Endothelial cell (in vitro differentiated cells): ENCODE measurements at regions not wholly inside any gene's neighbourhood (a gene's known extent, or its start where the extent isn't known, plus 50 kb on each side); places are given as distances from the start of the nearest gene placed in this dataset.

ENCODE experiments used
- DNase-seq: peaks from one replicate; pipeline ENCODE4 v3.0.0; 2021; ENCODE audit warnings: low spot score
- H3K27ac Mint-ChIP-seq: one replicate; pipeline ENCODE4 v1.8.0; 2021; ENCODE audit warnings: mixed read lengths, inconsistent platforms; ENCODE audit not compliant: unreplicated experiment
- H3K27me3 Mint-ChIP-seq: one replicate; pipeline ENCODE4 v1.8.0; 2021; ENCODE audit warnings: mild to moderate bottlenecking, moderate library complexity, mixed read lengths, inconsistent platforms; ENCODE audit not compliant: unreplicated experiment
- H3K36me3 Mint-ChIP-seq: one replicate; pipeline ENCODE4 v1.8.0; 2021; ENCODE audit warnings: mild to moderate bottlenecking, low read depth, mixed read lengths, inconsistent platforms; ENCODE audit not compliant: unreplicated experiment
- H3K4me1 Mint-ChIP-seq: one replicate; pipeline ENCODE4 v1.8.0; 2021; ENCODE audit warnings: mild to moderate bottlenecking, mixed read lengths, inconsistent platforms; ENCODE audit not compliant: unreplicated experiment
- H3K4me3 Mint-ChIP-seq: one replicate; pipeline ENCODE4 v1.8.0; 2021; ENCODE audit warnings: mild to moderate bottlenecking, mixed read lengths, inconsistent platforms; ENCODE audit not compliant: unreplicated experiment
- H3K9me3 Mint-ChIP-seq: one replicate; pipeline ENCODE4 v1.8.0; 2021; ENCODE audit warnings: mixed read lengths, inconsistent platforms; ENCODE audit not compliant: unreplicated experiment
- TF ChIP-seq, protein P1 (sequence below): fragments of 200-600 bp; sonication (generic); IDR thresholded peaks from one replicate; pipeline ENCODE4 v1.5.0; 2021; ENCODE audit warnings: antibody characterized with exemption; ENCODE audit not compliant: unreplicated experiment

DNA sequence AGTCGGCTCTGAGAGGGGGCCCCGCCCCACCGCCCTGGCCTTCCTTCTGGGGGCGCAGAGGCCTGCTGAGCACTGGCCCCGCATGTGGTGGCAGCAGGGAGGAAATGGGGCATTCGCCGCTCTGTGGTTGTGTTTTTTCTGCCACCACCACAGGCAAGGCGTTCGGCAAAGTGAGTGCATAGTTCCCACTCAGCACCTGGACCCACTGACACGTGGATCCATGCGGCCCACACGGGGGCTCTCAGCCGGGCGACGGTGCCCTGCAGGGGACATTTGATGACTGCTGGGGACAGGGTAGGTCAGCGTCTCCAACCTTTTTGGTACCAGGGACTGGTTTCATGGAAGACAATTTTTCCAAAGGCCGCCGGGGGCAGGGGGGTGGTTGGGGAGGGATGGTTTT, 70.9 kb downstream of the ENGASE start:
- Mint-ChIP-seq H3K4me1 (no peaks in the 10 kb centered on the region), H3K9me3 (no peaks in the 10 kb centered on the region), H3K4me3 (no peak overlapping the region), H3K27ac (no peak overlapping the region), H3K27me3 (peaks cover 6% of the 10 kb centered on the region), H3K36me3 (no peaks in the 10 kb centered on the region)
- DNase-seq: no peak
- TF ChIP-seq, protein P1, sequence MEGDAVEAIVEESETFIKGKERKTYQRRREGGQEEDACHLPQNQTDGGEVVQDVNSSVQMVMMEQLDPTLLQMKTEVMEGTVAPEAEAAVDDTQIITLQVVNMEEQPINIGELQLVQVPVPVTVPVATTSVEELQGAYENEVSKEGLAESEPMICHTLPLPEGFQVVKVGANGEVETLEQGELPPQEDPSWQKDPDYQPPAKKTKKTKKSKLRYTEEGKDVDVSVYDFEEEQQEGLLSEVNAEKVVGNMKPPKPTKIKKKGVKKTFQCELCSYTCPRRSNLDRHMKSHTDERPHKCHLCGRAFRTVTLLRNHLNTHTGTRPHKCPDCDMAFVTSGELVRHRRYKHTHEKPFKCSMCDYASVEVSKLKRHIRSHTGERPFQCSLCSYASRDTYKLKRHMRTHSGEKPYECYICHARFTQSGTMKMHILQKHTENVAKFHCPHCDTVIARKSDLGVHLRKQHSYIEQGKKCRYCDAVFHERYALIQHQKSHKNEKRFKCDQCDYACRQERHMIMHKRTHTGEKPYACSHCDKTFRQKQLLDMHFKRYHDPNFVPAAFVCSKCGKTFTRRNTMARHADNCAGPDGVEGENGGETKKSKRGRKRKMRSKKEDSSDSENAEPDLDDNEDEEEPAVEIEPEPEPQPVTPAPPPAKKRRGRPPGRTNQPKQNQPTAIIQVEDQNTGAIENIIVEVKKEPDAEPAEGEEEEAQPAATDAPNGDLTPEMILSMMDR: no peak

DNA sequence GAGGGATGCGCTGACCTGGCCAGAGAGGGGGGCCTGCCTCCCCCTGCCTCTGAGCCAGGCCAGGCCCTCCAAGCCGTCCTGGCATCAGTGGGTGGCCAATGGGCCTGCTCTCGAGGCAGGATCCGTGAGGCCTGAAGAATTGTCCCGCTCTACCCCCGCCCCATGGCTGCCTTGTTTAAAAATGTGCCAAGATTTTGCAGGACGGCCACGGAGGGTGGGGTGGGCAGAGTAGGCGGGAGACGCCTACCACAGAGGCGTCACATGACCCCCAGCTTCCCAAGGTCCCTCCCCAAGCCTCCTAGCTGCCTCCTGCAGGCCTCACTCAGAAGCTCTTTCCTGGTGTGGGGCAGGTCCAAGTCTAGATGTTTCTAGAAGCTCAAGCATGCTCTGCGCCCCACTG, 69.5 kb downstream of the ENGASE start:
- H3K4me3 Mint-ChIP-seq: no peak overlapping the region
- DNase-seq: no peak
- no peaks in the 10 kb centered on the region for H3K4me1 Mint-ChIP-seq
- peaks cover 9% of the 10 kb centered on the region for H3K27me3 Mint-ChIP-seq
- no peak overlapping the region for H3K27ac Mint-ChIP-seq
- H3K9me3 Mint-ChIP-seq: no peaks in the 10 kb centered on the region
- TF ChIP-seq, protein P1: no peak
- no peaks in the 10 kb centered on the region for H3K36me3 Mint-ChIP-seq

DNA sequence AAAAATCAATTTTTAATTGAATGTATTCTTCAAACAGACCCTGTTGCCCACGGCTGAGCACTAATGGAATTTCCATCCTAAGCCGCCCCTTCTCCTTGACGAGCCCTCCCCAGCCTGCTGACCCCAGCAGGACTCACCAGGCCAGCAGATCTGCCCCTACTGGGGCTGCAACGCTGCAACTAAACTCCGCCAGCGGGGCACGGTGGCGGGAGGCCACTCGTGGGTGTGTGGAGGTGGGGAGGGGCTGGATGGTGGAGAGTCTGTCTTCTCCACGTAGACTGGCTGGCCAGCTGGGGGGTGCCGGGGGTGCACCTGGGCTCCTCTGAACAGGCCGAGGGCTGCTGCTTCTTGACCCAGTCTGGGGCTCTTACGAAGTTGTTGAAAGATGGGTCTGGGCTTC, 67.8 kb downstream of the ENGASE start:
- TF ChIP-seq, protein P1: no peak
- H3K36me3 Mint-ChIP-seq: no peaks in the 10 kb centered on the region
- no peak overlapping the region for H3K27ac Mint-ChIP-seq
- DNase-seq: no peak
- no peaks in the 10 kb centered on the region for H3K4me1 Mint-ChIP-seq
- H3K4me3 Mint-ChIP-seq: no peak overlapping the region
- no peaks in the 10 kb centered on the region for H3K9me3 Mint-ChIP-seq
- peaks cover 13% of the 10 kb centered on the region for H3K27me3 Mint-ChIP-seq

DNA sequence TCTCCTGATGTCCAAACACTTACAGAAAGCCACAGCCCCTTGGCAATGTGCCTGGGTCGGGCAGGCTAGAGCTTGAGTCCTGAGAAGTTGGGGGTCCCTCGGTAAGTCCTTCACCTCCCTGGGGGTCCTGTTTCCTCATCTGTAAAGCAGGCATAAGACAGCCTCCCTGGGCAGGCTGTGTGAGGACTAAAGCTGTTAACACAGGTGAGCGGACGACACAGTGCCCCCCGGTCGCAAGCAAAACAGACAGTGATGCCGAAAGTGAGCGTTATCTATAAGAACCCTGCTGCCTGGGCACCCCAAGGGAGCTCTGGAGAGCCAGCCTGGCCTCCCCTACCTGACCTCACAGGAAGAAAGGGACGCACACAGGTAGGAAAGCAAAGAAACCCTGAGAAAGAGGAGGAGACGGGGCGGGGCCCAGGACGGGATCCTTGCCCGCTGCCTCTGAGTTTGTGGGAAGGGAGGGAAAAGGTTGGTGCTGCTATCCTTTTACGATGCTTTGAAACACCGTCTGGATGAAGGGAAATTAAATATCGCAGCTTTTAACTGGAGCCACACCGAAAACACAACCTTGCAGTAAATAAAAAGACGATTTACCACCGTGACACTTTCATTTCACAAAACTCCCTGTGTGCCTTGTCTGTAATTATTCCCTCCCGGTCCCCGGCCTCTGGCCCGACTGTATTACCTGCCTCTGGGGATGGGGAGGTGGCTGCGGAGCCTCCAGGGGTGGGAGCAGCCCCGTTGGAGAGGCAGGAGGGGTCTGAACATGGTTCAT, 67.1 kb downstream of the ENGASE start:
- no peak for DNase-seq
- no peak overlapping the region for H3K27ac Mint-ChIP-seq

DNA sequence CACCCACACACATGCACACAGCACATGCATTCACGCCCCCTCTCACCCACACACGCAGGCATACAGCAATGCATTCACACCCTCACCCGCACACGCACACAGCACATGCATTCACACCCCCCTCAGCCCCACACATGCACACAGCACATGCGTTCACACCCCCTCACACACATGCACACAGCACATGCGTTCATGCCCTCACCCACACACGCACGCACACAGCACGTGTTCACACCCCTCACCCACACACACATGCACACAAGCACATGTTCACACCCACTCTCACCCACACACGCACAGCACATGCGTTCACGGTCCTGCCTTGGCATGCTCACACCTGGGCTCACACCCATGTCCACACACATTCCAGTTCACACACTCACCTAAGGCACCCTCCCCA, 64.2 kb downstream of the ENGASE start:
- no peaks in the 10 kb centered on the region for H3K9me3 Mint-ChIP-seq
- no peak overlapping the region for H3K4me3 Mint-ChIP-seq
- H3K4me1 Mint-ChIP-seq: no peaks in the 10 kb centered on the region
- no peak for DNase-seq
- H3K36me3 Mint-ChIP-seq: no peaks in the 10 kb centered on the region
- TF ChIP-seq, protein P1: no peak
- peaks cover 14% of the 10 kb centered on the region for H3K27me3 Mint-ChIP-seq
- no peak overlapping the region for H3K27ac Mint-ChIP-seq

More for the DNA sequence above, 67.1 kb downstream of the ENGASE start:
- TF ChIP-seq, protein P1: no peak
- Mint-ChIP-seq H3K27me3 (peaks cover 14% of the 10 kb centered on the region), H3K4me1 (no peaks in the 10 kb centered on the region), H3K9me3 (no peaks in the 10 kb centered on the region), H3K36me3 (no peaks in the 10 kb centered on the region), H3K4me3 (no peak overlapping the region)
